HepG2 (cell line): ENCODE measurements at regions not wholly inside any gene's neighbourhood (a gene's known extent, or its start where the extent isn't known, plus 50 kb on each side); places are given as distances from the start of the nearest gene placed in this dataset.

Source experiments
- EP300 ChIP-seq, 3 experiments: sonication (generic) in 1 of 3; formaldehyde crosslinking in 1 of 3; IDR thresholded peaks; 2 replicates each; pipeline versions ENCODE4 v1.5.1 to v1.6.1; 2011 to 2020; ENCODE audit warnings: low read depth in 2 of 3, low read length in 2 of 3, borderline replicate concordance in 1 of 3, improper control_type of control experiment in 1 of 3, mild to moderate bottlenecking in 1 of 3, missing genetic modification reagents in 1 of 3, moderate library complexity in 1 of 3
- MAFF ChIP-seq: IDR thresholded peaks from 2 replicates; pipeline ENCODE4 v1.6.1; 2011; ENCODE audit warnings: low read depth, low read length, improper control_type of control experiment
- PRPF4 ChIP-seq: fragments of 200-400 bp; formaldehyde crosslinking; IDR thresholded peaks from 2 replicates; pipeline ENCODE4 v1.6.1; 2016; ENCODE audit warnings: low read length, low read depth; ENCODE audit not compliant: poor library complexity, severe bottlenecking
- ZNF264 ChIP-seq: sonication (generic); formaldehyde crosslinking; IDR thresholded peaks from 2 replicates; pipeline ENCODE4 v1.4.0; 2020; ENCODE audit warnings: missing genetic modification reagents
- ZNF274 ChIP-seq: sonication (generic); formaldehyde crosslinking; IDR thresholded peaks from 2 replicates; pipeline ENCODE4 v1.5.1; 2020; ENCODE audit warnings: mild to moderate bottlenecking, missing genetic modification reagents
- TF ChIP-seq, protein P1 (sequence below): IDR thresholded peaks from 2 replicates; pipeline ENCODE4 v1.6.1; 2012; ENCODE audit warnings: low read depth, low read length, improper control_type of control experiment
- TF ChIP-seq, protein P2 (sequence below), 2 experiments: sonication (generic) in 1 of 2; formaldehyde crosslinking in 1 of 2; IDR thresholded peaks; 2 replicates each; pipeline versions ENCODE4 v1.4.0 to v1.6.1; 2018 to 2020; ENCODE audit warnings: missing genetic modification reagents in 2 of 2, borderline replicate concordance in 1 of 2, low read depth in 1 of 2, mild to moderate bottlenecking in 1 of 2, missing biosample characterization in 1 of 2

DNA sequence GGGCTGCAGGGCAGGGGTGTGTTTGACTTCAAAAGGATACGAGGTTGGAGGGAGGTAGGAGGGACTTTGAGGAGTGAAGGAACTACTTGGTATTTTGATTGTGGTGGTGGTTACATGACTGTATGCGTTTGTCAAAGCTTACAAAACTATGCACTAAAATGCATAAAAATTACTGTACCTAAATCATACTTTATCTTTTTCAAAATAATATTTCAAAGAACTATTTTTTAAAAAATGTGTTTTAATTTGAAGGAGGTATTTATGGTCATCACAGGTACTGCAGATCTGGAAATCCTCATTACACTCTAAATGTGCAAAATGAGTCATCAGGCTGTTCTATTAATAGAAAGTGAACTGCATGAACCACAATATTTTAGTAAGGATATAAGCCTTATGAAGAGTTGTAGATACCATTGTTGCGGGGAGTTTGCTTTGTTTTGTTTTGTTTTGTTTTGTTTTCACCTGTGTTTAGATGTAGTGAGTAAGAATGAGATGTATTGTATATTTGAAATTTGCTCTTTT is 116.9 kb downstream of the ARRDC3 start:
- TF ChIP-seq, protein P1, sequence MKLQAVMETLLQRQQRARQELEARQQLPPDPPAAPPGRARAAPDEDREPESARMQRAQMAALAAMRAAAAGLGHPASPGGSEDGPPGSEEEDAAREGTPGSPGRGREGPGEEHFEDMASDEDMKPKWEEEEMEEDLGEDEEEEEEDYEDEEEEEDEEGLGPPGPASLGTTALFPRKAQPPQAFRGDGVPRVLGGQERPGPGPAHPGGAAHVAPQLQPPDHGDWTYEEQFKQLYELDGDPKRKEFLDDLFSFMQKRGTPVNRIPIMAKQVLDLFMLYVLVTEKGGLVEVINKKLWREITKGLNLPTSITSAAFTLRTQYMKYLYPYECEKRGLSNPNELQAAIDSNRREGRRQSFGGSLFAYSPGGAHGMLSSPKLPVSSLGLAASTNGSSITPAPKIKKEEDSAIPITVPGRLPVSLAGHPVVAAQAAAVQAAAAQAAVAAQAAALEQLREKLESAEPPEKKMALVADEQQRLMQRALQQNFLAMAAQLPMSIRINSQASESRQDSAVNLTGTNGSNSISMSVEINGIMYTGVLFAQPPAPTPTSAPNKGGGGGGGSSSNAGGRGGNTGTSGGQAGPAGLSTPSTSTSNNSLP = no peak
- TF ChIP-seq, protein P2, sequence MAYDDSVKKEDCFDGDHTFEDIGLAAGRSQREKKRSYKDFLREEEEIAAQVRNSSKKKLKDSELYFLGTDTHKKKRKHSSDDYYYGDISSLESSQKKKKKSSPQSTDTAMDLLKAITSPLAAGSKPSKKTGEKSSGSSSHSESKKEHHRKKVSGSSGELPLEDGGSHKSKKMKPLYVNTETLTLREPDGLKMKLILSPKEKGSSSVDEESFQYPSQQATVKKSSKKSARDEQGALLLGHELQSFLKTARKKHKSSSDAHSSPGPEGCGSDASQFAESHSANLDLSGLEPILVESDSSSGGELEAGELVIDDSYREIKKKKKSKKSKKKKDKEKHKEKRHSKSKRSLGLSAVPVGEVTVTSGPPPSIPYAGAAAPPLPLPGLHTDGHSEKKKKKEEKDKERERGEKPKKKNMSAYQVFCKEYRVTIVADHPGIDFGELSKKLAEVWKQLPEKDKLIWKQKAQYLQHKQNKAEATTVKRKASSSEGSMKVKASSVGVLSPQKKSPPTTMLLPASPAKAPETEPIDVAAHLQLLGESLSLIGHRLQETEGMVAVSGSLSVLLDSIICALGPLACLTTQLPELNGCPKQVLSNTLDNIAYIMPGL (CRISPR knock-in tag; IDR thresholded peaks at IDR 0.05; ENCODE audit: borderline replicate concordance in 1 of 2, low read depth in 1 of 2) = no peak
- TF ChIP-seq EP300 (IDR thresholded peaks at IDR 0.05; ENCODE audit: low read depth in 2 of 2, low read length in 2 of 2) (no peak), EP300 (CRISPR knock-in tag; IDR thresholded peaks at IDR 0.05; ENCODE audit: borderline replicate concordance) (no peak), ZNF264 (CRISPR knock-in tag) (no peak), ZNF274 (CRISPR knock-in tag) (no peak), MAFF (no peak), PRPF4 (no peak)
